NCI-H2107 treated with DMSO at 0.1 percent for 48 hours (cell line): ENCODE measurements at regions not wholly inside any gene's neighbourhood (a gene's known extent, or its start where the extent isn't known, plus 50 kb on each side); places are given as distances from the start of the nearest gene placed in this dataset.
"Not testable (repeated sequence)": the region's sequence is repeated elsewhere in the genome, so short reads cannot be mapped to it uniquely, and the experiment has no call there.

ENCODE experiments used
- DNase-seq: peaks from one replicate; lab custom pipeline; 2025; ENCODE audit not compliant: unreplicated experiment; lab: John Stamatoyannopoulos, UW

GRCh38 chrY:7674465-7674864, 762.9 kb upstream of the AMELY start:
- no peak for DNase-seq

GRCh38 chrY:7672796-7673195, 761.2 kb upstream of the AMELY start:
- no peak for DNase-seq

GRCh38 chrY:7663261-7663660, 751.7 kb upstream of the AMELY start:
- DNase-seq, result no peak

GRCh38 chrY:7659047-7659446, 747.5 kb upstream of the AMELY start:
- no peak for DNase-seq

- DNase-seq, result no peak
These were observed 745.0 kb upstream of the AMELY start for GRCh38 chrY:7656596-7656995.

- no peak for DNase-seq
These were observed 743.4 kb upstream of the AMELY start for GRCh38 chrY:7654985-7655384.

GRCh38 chrY:7649866-7650265, 738.3 kb upstream of the AMELY start:
- DNase-seq, result not testable (repeated sequence)
